ENCODE measurements at regions not wholly inside any gene's neighbourhood (a gene's known extent, or its start where the extent isn't known, plus 50 kb on each side); places are given as distances from the start of the nearest gene placed in this dataset.

GRCh38 chr3:72630969-72631344 is 217.3 kb downstream of the SHQ1 start:
- Histone ChIP-seq H3K4me2 (ENCODE audit: low read length) (no peak overlapping the region), H2BK120ac (ENCODE audit: low read depth, low read length) (no peak overlapping the region), H2AK5ac (ENCODE audit: low read length) (no peak overlapping the region), H3K9ac (ENCODE audit: low read length) (no peak overlapping the region), H3K79me2 (ENCODE audit: control insufficient read depth, insufficient read depth, low read length) (no peaks in the 10 kb centered on the region), H4K8ac (ENCODE audit: low read depth, low read length) (no peak overlapping the region), H2BK5ac (ENCODE audit: low read length) (no peak overlapping the region), H4K5ac (ENCODE audit: low read length) (no peak overlapping the region), H3K36me3 (ENCODE audit: control insufficient read depth, insufficient read depth, low read length) (no peaks in the 10 kb centered on the region), H3K79me1 (ENCODE audit: low read length) (no peaks in the 10 kb centered on the region), H3K27me3 (ENCODE audit: insufficient read depth, low read length, poor library complexity) (no peaks in the 10 kb centered on the region), H3K4me3 (ENCODE audit: low read length) (no peak overlapping the region), H3K4me1 (ENCODE audit: control insufficient read depth, low read depth, low read length) (peaks cover 4% of the 10 kb centered on the region), H3K56ac (ENCODE audit: low read length) (no peak overlapping the region), H3K18ac (ENCODE audit: low read length) (no peak overlapping the region), H3K23ac (ENCODE audit: low read length) (no peak overlapping the region), H3K27ac (ENCODE audit: low read depth, low read length) (no peak overlapping the region), H3K4ac (ENCODE audit: low read depth, low read length) (no peak overlapping the region), H2BK15ac (replicated peaks; ENCODE audit: low read depth) (no peak overlapping the region)
- no CpG with 5 or more reads among the region's 5 CpGs for WGBS (ENCODE audit: extremely low coverage, insufficient coverage, low lambda C conversion rate)
- no peak for DNase-seq

GRCh38 chr3:72630327-72630968 is 217.8 kb downstream of the SHQ1 start:
- Histone ChIP-seq H2BK5ac (ENCODE audit: low read length) (no peak overlapping the region), H3K4me3 (ENCODE audit: low read length) (no peak overlapping the region), H3K4me2 (ENCODE audit: low read length) (no peak overlapping the region), H3K18ac (ENCODE audit: low read length) (no peak overlapping the region), H4K8ac (ENCODE audit: low read depth, low read length) (no peak overlapping the region), H3K9ac (ENCODE audit: low read length) (no peak overlapping the region), H3K4me1 (ENCODE audit: control insufficient read depth, low read depth, low read length) (peaks cover 4% of the 10 kb centered on the region), H3K27ac (ENCODE audit: low read depth, low read length) (no peak overlapping the region), H2BK120ac (ENCODE audit: low read depth, low read length) (no peak overlapping the region), H3K79me2 (ENCODE audit: control insufficient read depth, insufficient read depth, low read length) (no peaks in the 10 kb centered on the region), H3K27me3 (ENCODE audit: insufficient read depth, low read length, poor library complexity) (no peaks in the 10 kb centered on the region), H2BK15ac (replicated peaks; ENCODE audit: low read depth) (no peak overlapping the region), H4K5ac (ENCODE audit: low read length) (no peak overlapping the region), H3K4ac (ENCODE audit: low read depth, low read length) (no peak overlapping the region), H2AK5ac (ENCODE audit: low read length) (no peak overlapping the region), H3K36me3 (ENCODE audit: control insufficient read depth, insufficient read depth, low read length) (no peaks in the 10 kb centered on the region), H3K56ac (ENCODE audit: low read length) (no peak overlapping the region), H3K23ac (ENCODE audit: low read length) (no peak overlapping the region), H3K79me1 (ENCODE audit: low read length) (no peaks in the 10 kb centered on the region)
- DNase-seq: no peak
- no CpG with 5 or more reads among the region's 8 CpGs for WGBS (ENCODE audit: extremely low coverage, insufficient coverage, low lambda C conversion rate)

- Histone ChIP-seq H3K27me3 (ENCODE audit: insufficient read depth, low read length, poor library complexity) (no peaks in the 10 kb centered on the region), H2BK5ac (ENCODE audit: low read length) (no peak overlapping the region), H3K23ac (ENCODE audit: low read length) (no peak overlapping the region), H3K4ac (ENCODE audit: low read depth, low read length) (no peak overlapping the region), H3K18ac (ENCODE audit: low read length) (no peak overlapping the region), H3K9ac (ENCODE audit: low read length) (no peak overlapping the region), H4K5ac (ENCODE audit: low read length) (no peak overlapping the region), H3K36me3 (ENCODE audit: control insufficient read depth, insufficient read depth, low read length) (no peaks in the 10 kb centered on the region), H3K79me1 (ENCODE audit: low read length) (no peaks in the 10 kb centered on the region), H3K4me2 (ENCODE audit: low read length) (no peak overlapping the region), H2BK120ac (ENCODE audit: low read depth, low read length) (no peak overlapping the region), H2BK15ac (replicated peaks; ENCODE audit: low read depth) (no peak overlapping the region), H2AK5ac (ENCODE audit: low read length) (no peak overlapping the region), H3K4me1 (ENCODE audit: control insufficient read depth, low read depth, low read length) (peaks cover 6% of the 10 kb centered on the region), H3K56ac (ENCODE audit: low read length) (no peak overlapping the region), H3K27ac (ENCODE audit: low read depth, low read length) (no peak overlapping the region), H4K8ac (ENCODE audit: low read depth, low read length) (no peak overlapping the region), H3K79me2 (ENCODE audit: control insufficient read depth, insufficient read depth, low read length) (no peaks in the 10 kb centered on the region), H3K4me3 (ENCODE audit: low read length) (no peak overlapping the region)
- WGBS (ENCODE audit: extremely low coverage, insufficient coverage, low lambda C conversion rate): no CpG with 5 or more reads among the region's 3 CpGs
- DNase-seq: peak; percentile 56
Observed at GRCh38 chr3:72629191-72629631, 219.0 kb downstream of the SHQ1 start.

- Histone ChIP-seq H4K8ac (ENCODE audit: low read depth, low read length) (no peak overlapping the region), H3K56ac (ENCODE audit: low read length) (no peak overlapping the region), H3K4me3 (ENCODE audit: low read length) (no peak overlapping the region), H2BK5ac (ENCODE audit: low read length) (no peak overlapping the region), H3K4me2 (ENCODE audit: low read length) (no peak overlapping the region), H3K4me1 (ENCODE audit: control insufficient read depth, low read depth, low read length) (peaks cover 6% of the 10 kb centered on the region), H3K9ac (ENCODE audit: low read length) (no peak overlapping the region), H3K23ac (ENCODE audit: low read length) (no peak overlapping the region), H4K5ac (ENCODE audit: low read length) (no peak overlapping the region), H2BK15ac (replicated peaks; ENCODE audit: low read depth) (no peak overlapping the region), H3K27ac (ENCODE audit: low read depth, low read length) (no peak overlapping the region), H2AK5ac (ENCODE audit: low read length) (no peak overlapping the region), H3K18ac (ENCODE audit: low read length) (no peak overlapping the region), H3K36me3 (ENCODE audit: control insufficient read depth, insufficient read depth, low read length) (no peaks in the 10 kb centered on the region), H3K4ac (ENCODE audit: low read depth, low read length) (no peak overlapping the region), H3K27me3 (ENCODE audit: insufficient read depth, low read length, poor library complexity) (no peaks in the 10 kb centered on the region), H2BK120ac (ENCODE audit: low read depth, low read length) (no peak overlapping the region), H3K79me2 (ENCODE audit: control insufficient read depth, insufficient read depth, low read length) (no peaks in the 10 kb centered on the region), H3K79me1 (ENCODE audit: low read length) (no peaks in the 10 kb centered on the region)
- WGBS (ENCODE audit: extremely low coverage, insufficient coverage, low lambda C conversion rate): no CpG with 5 or more reads among the region's 6 CpGs
- peak; percentile 18 for DNase-seq
Observed at GRCh38 chr3:72628065-72628464, 220.2 kb downstream of the SHQ1 start.

DNA sequence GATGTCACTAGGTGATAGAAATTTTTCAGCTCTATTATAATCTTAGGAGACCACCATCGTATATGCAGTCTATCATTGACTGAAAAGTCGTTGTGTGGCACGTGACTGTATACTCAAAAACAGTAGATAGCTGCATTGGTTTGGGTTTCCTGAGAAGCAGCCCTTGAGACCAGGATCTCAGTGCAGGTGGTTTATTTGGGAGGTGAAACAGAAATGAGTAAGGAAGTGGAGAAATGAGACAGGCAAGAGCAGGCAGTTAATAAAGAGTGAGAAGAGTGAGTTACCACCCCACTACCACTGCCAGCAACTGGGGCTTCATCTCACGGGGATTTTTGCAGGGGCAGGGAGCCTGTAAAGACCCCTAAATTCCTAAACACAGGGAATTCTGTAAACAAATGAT is 221.0 kb downstream of the SHQ1 start:
- Histone ChIP-seq H2BK120ac (ENCODE audit: low read depth, low read length) (no peak overlapping the region), H4K5ac (ENCODE audit: low read length) (no peak overlapping the region), H3K27ac (ENCODE audit: low read depth, low read length) (no peak overlapping the region), H3K79me1 (ENCODE audit: low read length) (no peaks in the 10 kb centered on the region), H3K23ac (ENCODE audit: low read length) (no peak overlapping the region), H3K27me3 (ENCODE audit: insufficient read depth, low read length, poor library complexity) (no peaks in the 10 kb centered on the region), H3K18ac (ENCODE audit: low read length) (no peak overlapping the region), H4K8ac (ENCODE audit: low read depth, low read length) (no peak overlapping the region), H3K79me2 (ENCODE audit: control insufficient read depth, insufficient read depth, low read length) (no peaks in the 10 kb centered on the region), H2BK5ac (ENCODE audit: low read length) (no peak overlapping the region), H2AK5ac (ENCODE audit: low read length) (no peak overlapping the region), H3K56ac (ENCODE audit: low read length) (no peak overlapping the region), H2BK15ac (replicated peaks; ENCODE audit: low read depth) (no peak overlapping the region), H3K36me3 (ENCODE audit: control insufficient read depth, insufficient read depth, low read length) (no peaks in the 10 kb centered on the region), H3K4me1 (ENCODE audit: control insufficient read depth, low read depth, low read length) (peaks cover 6% of the 10 kb centered on the region), H3K4me3 (ENCODE audit: low read length) (no peak overlapping the region), H3K9ac (ENCODE audit: low read length) (no peak overlapping the region), H3K4me2 (ENCODE audit: low read length) (no peak overlapping the region), H3K4ac (ENCODE audit: low read depth, low read length) (no peak overlapping the region)
- no CpG with 5 or more reads among the region's 4 CpGs for WGBS (ENCODE audit: extremely low coverage, insufficient coverage, low lambda C conversion rate)
- no peak for DNase-seq

All from mesendoderm (in vitro differentiated cells).